ENCODE measurements at regions not wholly inside any gene's neighbourhood (a gene's known extent, or its start where the extent isn't known, plus 50 kb on each side); places are given as distances from the start of the nearest gene placed in this dataset.
"Not testable (repeated sequence)": the region's sequence is repeated elsewhere in the genome, so short reads cannot be mapped to it uniquely, and the experiment has no call there.

GRCh38 chr6:12485226-12485764 is 195.1 kb downstream of the EDN1 start:
- intact Hi-C loops (cut with DNase I): no loop called here
- H3K27me3 ChIP-seq: no peaks in the 10 kb centered on the region
- no peaks in the 10 kb centered on the region for H3K4me1 ChIP-seq
- H3K4me3 ChIP-seq: no peak overlapping the region
- H3K36me3 ChIP-seq: no peaks in the 10 kb centered on the region
- TF ChIP-seq CTCF (IDR thresholded peaks at IDR 0.05): no peak
- no peak for DNase-seq
- H3K9me3 ChIP-seq: no peaks in the 10 kb centered on the region
- no peak overlapping the region for H3K27ac ChIP-seq
- no peak overlapping the region for H3K9ac ChIP-seq (ENCODE audit: low read depth in 2 of 2, low read length in 2 of 2)

GRCh38 chr6:12485837-12486236 is 195.7 kb downstream of the EDN1 start:
- no peaks in the 10 kb centered on the region for H3K36me3 ChIP-seq
- H3K4me1 ChIP-seq: no peaks in the 10 kb centered on the region
- TF ChIP-seq CTCF (IDR thresholded peaks at IDR 0.05): no peak
- DNase-seq: no peak
- no peaks in the 10 kb centered on the region for H3K9me3 ChIP-seq
- no peak overlapping the region for H3K27ac ChIP-seq
- intact Hi-C loops (cut with DNase I): no loop called here
- no peak overlapping the region for H3K4me3 ChIP-seq
- no peak overlapping the region for H3K9ac ChIP-seq (ENCODE audit: low read depth in 2 of 2, low read length in 2 of 2)
- no peaks in the 10 kb centered on the region for H3K27me3 ChIP-seq

GRCh38 chr6:12490351-12490903 is 200.3 kb downstream of the EDN1 start:
- no peak for TF ChIP-seq CTCF (IDR thresholded peaks at IDR 0.05)
- H3K9me3 ChIP-seq: no peaks in the 10 kb centered on the region
- no peak overlapping the region for H3K9ac ChIP-seq (ENCODE audit: low read depth in 2 of 2, low read length in 2 of 2)
- no peaks in the 10 kb centered on the region for H3K27me3 ChIP-seq
- no peaks in the 10 kb centered on the region for H3K4me1 ChIP-seq
- H3K4me3 ChIP-seq: no peak overlapping the region
- no peak for DNase-seq
- no peaks in the 10 kb centered on the region for H3K36me3 ChIP-seq
- H3K27ac ChIP-seq: no peak overlapping the region
- intact Hi-C loops (cut with DNase I): loop anchor here (10.0 kb wide), 1 partner anchor 114 kb away; no protein-coding TSS in a partner anchor

GRCh38 chr6:12490904-12491571 is 200.9 kb downstream of the EDN1 start:
- no peaks in the 10 kb centered on the region for H3K9me3 ChIP-seq
- no peak overlapping the region for H3K27ac ChIP-seq
- H3K36me3 ChIP-seq: no peaks in the 10 kb centered on the region
- no peaks in the 10 kb centered on the region for H3K27me3 ChIP-seq
- TF ChIP-seq CTCF (IDR thresholded peaks at IDR 0.05): no peak
- no peaks in the 10 kb centered on the region for H3K4me1 ChIP-seq
- no peak for DNase-seq
- no peak overlapping the region for H3K4me3 ChIP-seq
- H3K9ac ChIP-seq (ENCODE audit: low read depth in 2 of 2, low read length in 2 of 2): no peak overlapping the region
- intact Hi-C loops (cut with DNase I): loop anchor here (10.0 kb wide), 1 partner anchor 114 kb away; no protein-coding TSS in a partner anchor

GRCh38 chr6:12492929-12493328 is 202.8 kb downstream of the EDN1 start:
- intact Hi-C loops (cut with DNase I): loop anchor here (10.0 kb wide), 1 partner anchor 112 kb away; no protein-coding TSS in a partner anchor
- H3K4me1 ChIP-seq; H3K27ac ChIP-seq; DNase-seq; H3K36me3 ChIP-seq; H3K9me3 ChIP-seq; H3K27me3 ChIP-seq; H3K4me3 ChIP-seq; H3K9ac ChIP-seq (ENCODE audit: low read depth in 2 of 2, low read length in 2 of 2): not testable (repeated sequence)

GRCh38 chr6:12493446-12493845 is 203.3 kb downstream of the EDN1 start:
- intact Hi-C loops (cut with DNase I): loop anchor here (10.0 kb wide), 1 partner anchor 111 kb away; no protein-coding TSS in a partner anchor

More at GRCh38 chr6:12493446-12493845, 203.3 kb downstream of the EDN1 start:
- Histone ChIP-seq H3K36me3 (no peaks in the 10 kb centered on the region), H3K4me3 (no peak overlapping the region), H3K9me3 (no peaks in the 10 kb centered on the region), H3K4me1 (no peaks in the 10 kb centered on the region), H3K9ac (ENCODE audit: low read depth in 2 of 2, low read length in 2 of 2) (no peak overlapping the region), H3K27ac (no peak overlapping the region), H3K27me3 (no peaks in the 10 kb centered on the region)
- DNase-seq: no peak
- no peak for TF ChIP-seq CTCF (IDR thresholded peaks at IDR 0.05)
